NB4 (cell line): ENCODE measurements at regions not wholly inside any gene's neighbourhood (a gene's known extent, or its start where the extent isn't known, plus 50 kb on each side); places are given as distances from the start of the nearest gene placed in this dataset.

Experiments used
- DNase-seq: peaks from one replicate; pipeline ENCODE4 v3.0.0; 2010; ENCODE audit warnings: low read depth
- H3K4me3 ChIP-seq: one replicate; pipeline ENCODE4 v1.5.1; 2011; ENCODE audit warnings: mild to moderate bottlenecking, low read depth, low read length, moderate library complexity
- CTCF ChIP-seq: IDR thresholded peaks from one replicate; pipeline ENCODE4 v1.5.1; 2012; ENCODE audit warnings: low read depth, low read length
- MYC ChIP-seq: IDR thresholded peaks from 2 replicates; pipeline ENCODE4 v1.6.1; 2011; ENCODE audit warnings: low read depth, low read length
- POLR2A ChIP-seq: IDR thresholded peaks from 2 replicates; pipeline ENCODE4 v1.6.1; 2011; ENCODE audit warnings: mild to moderate bottlenecking; ENCODE audit not compliant: insufficient read length; ENCODE audit errors: extremely low read depth
- TF ChIP-seq, protein P1 (sequence below): IDR thresholded peaks from 2 replicates; pipeline ENCODE4 v1.6.1; 2011; ENCODE audit warnings: low read depth, low read length

DNA sequence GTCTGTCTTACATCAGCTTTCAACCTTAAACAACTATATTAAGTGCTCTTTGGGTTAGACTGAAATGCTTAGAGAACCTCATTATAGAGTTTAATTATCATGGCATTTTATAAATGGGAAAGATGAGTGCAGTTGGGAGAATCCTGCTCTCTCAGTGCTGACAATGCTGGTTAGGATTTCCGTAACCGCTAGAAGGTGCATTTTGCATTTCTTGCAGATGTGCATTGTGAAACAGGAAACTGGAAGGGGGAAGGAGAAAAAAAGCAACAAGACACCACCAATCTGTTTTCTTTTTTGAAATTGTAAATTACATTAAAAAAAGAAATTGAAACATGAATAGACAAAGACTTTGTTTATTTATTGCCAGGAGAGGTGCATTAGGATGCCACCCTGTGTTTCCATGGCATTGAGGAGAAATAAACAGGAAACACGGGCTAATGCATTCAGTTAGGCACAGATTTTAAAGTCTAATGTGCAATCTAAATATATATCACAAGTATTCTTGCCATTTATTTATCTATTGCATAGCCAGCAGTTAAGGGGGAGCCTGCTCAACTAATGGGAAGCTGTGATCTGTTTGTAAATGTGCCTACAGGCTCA lies 478.9 kb downstream of the PSAT1 start:
- no peak for DNase-seq
- H3K4me3 ChIP-seq, result no peak overlapping the region
- TF ChIP-seq MYC (no peak), POLR2A (no peak), CTCF (no peak)
- TF ChIP-seq, protein P1, sequence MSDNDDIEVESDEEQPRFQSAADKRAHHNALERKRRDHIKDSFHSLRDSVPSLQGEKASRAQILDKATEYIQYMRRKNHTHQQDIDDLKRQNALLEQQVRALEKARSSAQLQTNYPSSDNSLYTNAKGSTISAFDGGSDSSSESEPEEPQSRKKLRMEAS, result no peak

DNA sequence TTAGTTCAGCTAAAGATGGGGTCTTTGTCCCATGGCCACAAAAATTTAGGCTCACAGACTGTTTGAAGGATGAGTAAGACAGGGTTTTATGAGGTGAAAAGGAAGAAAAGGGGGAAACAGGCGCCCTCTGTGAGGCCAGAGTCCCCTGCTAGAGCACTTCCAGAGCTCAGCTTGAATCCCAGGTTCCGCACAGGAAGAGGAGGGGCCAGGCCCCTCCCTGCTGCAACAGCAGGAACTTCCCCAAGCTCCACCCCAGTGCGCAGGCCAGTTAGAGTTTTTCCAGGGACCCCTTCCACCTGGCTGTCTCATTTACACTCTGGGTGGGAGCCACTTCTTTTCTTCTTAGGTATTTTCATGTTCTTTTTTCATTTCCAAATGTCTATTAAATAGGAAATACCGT lies 480.8 kb downstream of the PSAT1 start:
- no peak overlapping the region for H3K4me3 ChIP-seq
- DNase-seq, result no peak
- TF ChIP-seq, protein P1, result no peak
- TF ChIP-seq CTCF, result no peak
- no peak for TF ChIP-seq POLR2A
- no peak for TF ChIP-seq MYC

- H3K4me3 ChIP-seq, result no peak overlapping the region
- DNase-seq, result no peak
- TF ChIP-seq MYC, result no peak
- no peak for TF ChIP-seq POLR2A
- TF ChIP-seq, protein P1, result no peak
- TF ChIP-seq CTCF, result no peak
Measured at GRCh38 chr9:78778318-78778717, 481.4 kb downstream of the PSAT1 start.

DNA sequence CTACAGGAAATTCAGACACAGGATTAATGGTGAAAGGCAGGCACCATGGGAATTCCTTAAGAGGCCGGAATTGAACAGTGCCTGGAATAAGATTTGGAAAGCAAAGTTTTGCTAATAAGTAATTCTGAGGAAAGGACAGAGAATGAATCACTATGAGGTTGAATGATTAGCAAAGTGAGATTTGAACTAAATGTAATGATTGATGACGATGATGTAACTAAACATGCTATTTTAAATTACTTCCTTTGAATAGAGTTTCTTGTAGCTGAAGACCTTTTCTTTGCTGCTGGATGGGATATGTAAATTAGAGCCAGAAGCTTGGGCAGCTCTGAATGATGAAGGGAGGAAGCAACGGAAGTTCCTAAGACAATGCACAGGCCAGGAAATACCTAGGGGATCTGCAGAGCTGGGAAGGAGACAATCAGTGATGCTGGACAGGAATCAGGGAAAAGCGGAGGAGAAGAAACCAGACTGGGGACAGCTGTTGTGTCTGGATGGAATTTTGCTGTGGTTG lies 482.0 kb downstream of the PSAT1 start:
- TF ChIP-seq MYC (no peak), POLR2A (no peak)
- DNase-seq, result no peak
- no peak overlapping the region for H3K4me3 ChIP-seq

- DNase-seq, result no peak
- H3K4me3 ChIP-seq, result no peak overlapping the region
- no peak for TF ChIP-seq CTCF
Measured at GRCh38 chr9:78781681-78782080, 484.8 kb downstream of the PSAT1 start.

GRCh38 chr9:78782234-78782633 lies 485.3 kb downstream of the PSAT1 start:
- TF ChIP-seq, protein P1, result no peak
- TF ChIP-seq CTCF, result no peak
- no peak for TF ChIP-seq POLR2A
- no peak for TF ChIP-seq MYC
- DNase-seq, result no peak
- no peak overlapping the region for H3K4me3 ChIP-seq
